ENCODE measurements at regions not wholly inside any gene's neighbourhood (a gene's known extent, or its start where the extent isn't known, plus 50 kb on each side); places are given as distances from the start of the nearest gene placed in this dataset.

DNA sequence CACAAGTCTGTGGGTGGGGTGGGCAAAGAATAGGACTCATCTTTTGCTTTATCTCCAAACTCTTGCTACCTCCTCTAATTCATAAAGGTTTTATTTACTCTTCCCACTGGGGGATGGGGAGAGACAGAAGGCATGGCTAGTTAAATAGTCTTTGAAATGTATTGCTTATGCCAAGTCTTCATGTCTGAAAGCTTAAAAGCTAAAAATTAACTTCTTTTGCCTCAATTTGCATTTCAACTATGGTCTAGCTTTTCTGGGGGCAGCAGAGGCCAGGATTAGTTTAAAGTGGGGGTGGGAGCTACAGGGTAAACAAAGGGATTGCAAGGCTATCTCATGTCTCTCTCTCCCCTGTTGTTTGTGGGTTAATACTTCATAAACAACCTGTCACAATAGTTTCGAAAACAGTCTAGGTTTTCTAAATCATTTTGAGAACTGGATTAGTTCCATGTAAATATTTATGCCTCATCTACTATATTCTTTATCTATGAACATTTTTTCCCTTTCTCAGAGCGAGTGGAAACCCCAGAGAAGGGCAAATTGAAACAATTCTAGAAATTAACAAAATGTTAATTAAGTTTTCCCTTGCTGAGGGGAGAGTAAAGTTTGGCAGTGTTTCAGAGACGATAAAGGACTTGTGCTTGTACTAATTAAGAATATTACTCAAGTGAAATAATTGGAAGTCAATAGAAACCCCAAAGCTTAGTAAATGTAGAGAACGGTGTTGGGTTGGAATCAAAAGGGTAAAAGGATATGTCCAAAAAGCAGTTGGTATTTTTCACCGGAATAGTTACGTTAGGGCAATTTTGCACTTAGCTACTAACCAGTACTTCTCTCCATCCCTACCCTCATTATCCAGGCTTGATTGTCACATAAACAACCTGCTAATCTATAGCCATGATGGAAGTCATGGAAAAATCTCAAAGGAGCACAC lies 182.2 kb downstream of the GIPC2 start:
- TF ChIP-seq, protein P1, sequence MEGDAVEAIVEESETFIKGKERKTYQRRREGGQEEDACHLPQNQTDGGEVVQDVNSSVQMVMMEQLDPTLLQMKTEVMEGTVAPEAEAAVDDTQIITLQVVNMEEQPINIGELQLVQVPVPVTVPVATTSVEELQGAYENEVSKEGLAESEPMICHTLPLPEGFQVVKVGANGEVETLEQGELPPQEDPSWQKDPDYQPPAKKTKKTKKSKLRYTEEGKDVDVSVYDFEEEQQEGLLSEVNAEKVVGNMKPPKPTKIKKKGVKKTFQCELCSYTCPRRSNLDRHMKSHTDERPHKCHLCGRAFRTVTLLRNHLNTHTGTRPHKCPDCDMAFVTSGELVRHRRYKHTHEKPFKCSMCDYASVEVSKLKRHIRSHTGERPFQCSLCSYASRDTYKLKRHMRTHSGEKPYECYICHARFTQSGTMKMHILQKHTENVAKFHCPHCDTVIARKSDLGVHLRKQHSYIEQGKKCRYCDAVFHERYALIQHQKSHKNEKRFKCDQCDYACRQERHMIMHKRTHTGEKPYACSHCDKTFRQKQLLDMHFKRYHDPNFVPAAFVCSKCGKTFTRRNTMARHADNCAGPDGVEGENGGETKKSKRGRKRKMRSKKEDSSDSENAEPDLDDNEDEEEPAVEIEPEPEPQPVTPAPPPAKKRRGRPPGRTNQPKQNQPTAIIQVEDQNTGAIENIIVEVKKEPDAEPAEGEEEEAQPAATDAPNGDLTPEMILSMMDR (IDR thresholded peaks at IDR 0.05 in 2 of 3, conservative IDR thresholded peaks at IDR 0.05 in 1 of 3; ENCODE audit: borderline replicate concordance in 1 of 3, insufficient read depth in 1 of 3, low read depth in 2 of 3, low read length in 2 of 3) = no peak
- TF ChIP-seq EZH2phosphoT487 (IDR thresholded peaks at IDR 0.05; ENCODE audit: borderline replicate concordance) (no peak), RAD21 (IDR thresholded peaks at IDR 0.05; ENCODE audit: low read depth) (no peak), POLR2A (IDR thresholded peaks at IDR 0.05; ENCODE audit: borderline replicate concordance, extremely low read depth, insufficient read depth, insufficient read length) (no peak), ZFX (IDR thresholded peaks at IDR 0.05) (no peak), EZH2 (IDR thresholded peaks at IDR 0.05) (no peak), SRF (IDR thresholded peaks at IDR 0.05; ENCODE audit: low read depth) (no peak), JUND (IDR thresholded peaks at IDR 0.05) (no peak), POLR2AphosphoS5 (IDR thresholded peaks at IDR 0.05; ENCODE audit: low read depth, low read length) (no peak), YY1 (IDR thresholded peaks at IDR 0.05; ENCODE audit: extremely low read depth, insufficient replicate concordance, low read depth, low read length) (no peak)
- TF ChIP-seq, protein P2, sequence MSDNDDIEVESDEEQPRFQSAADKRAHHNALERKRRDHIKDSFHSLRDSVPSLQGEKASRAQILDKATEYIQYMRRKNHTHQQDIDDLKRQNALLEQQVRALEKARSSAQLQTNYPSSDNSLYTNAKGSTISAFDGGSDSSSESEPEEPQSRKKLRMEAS (IDR thresholded peaks at IDR 0.05) = no peak
- TF ChIP-seq, protein P3, sequence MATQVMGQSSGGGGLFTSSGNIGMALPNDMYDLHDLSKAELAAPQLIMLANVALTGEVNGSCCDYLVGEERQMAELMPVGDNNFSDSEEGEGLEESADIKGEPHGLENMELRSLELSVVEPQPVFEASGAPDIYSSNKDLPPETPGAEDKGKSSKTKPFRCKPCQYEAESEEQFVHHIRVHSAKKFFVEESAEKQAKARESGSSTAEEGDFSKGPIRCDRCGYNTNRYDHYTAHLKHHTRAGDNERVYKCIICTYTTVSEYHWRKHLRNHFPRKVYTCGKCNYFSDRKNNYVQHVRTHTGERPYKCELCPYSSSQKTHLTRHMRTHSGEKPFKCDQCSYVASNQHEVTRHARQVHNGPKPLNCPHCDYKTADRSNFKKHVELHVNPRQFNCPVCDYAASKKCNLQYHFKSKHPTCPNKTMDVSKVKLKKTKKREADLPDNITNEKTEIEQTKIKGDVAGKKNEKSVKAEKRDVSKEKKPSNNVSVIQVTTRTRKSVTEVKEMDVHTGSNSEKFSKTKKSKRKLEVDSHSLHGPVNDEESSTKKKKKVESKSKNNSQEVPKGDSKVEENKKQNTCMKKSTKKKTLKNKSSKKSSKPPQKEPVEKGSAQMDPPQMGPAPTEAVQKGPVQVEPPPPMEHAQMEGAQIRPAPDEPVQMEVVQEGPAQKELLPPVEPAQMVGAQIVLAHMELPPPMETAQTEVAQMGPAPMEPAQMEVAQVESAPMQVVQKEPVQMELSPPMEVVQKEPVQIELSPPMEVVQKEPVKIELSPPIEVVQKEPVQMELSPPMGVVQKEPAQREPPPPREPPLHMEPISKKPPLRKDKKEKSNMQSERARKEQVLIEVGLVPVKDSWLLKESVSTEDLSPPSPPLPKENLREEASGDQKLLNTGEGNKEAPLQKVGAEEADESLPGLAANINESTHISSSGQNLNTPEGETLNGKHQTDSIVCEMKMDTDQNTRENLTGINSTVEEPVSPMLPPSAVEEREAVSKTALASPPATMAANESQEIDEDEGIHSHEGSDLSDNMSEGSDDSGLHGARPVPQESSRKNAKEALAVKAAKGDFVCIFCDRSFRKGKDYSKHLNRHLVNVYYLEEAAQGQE (IDR thresholded peaks at IDR 0.05; ENCODE audit: low read depth) = no peak
- TF ChIP-seq, protein P4, sequence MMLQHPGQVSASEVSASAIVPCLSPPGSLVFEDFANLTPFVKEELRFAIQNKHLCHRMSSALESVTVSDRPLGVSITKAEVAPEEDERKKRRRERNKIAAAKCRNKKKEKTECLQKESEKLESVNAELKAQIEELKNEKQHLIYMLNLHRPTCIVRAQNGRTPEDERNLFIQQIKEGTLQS (IDR thresholded peaks at IDR 0.05) = no peak

Measured in HCT116 (cell line).